ENCODE measurements at regions not wholly inside any gene's neighbourhood (a gene's known extent, or its start where the extent isn't known, plus 50 kb on each side); places are given as distances from the start of the nearest gene placed in this dataset.

GRCh38 chr18:5630900-5631413 lies 87.2 kb upstream of the EPB41L3 start:
- no peak for TF ChIP-seq EZH2 (IDR thresholded peaks at IDR 0.05; ENCODE audit: low read length)
- TF ChIP-seq CTCF (optimal IDR thresholded peaks at IDR 0.05 in 1 of 3, IDR thresholded peaks at IDR 0.05 in 1 of 3, conservative IDR thresholded peaks at IDR 0.05 in 1 of 3; ENCODE audit: extremely low read depth in 1 of 3, insufficient read depth in 2 of 3, low read length in 3 of 3) = no peak

Measured in keratinocyte (primary cell).